ENCODE measurements at regions not wholly inside any gene's neighbourhood (a gene's known extent, or its start where the extent isn't known, plus 50 kb on each side); places are given as distances from the start of the nearest gene placed in this dataset.
"Not testable (repeated sequence)": the region's sequence is repeated elsewhere in the genome, so short reads cannot be mapped to it uniquely, and the experiment has no call there.

- DNase-seq (ENCODE audit: unreplicated experiment); H3K4me1 Mint-ChIP-seq (ENCODE audit: insufficient read depth, unreplicated experiment); H3K36me3 Mint-ChIP-seq (ENCODE audit: insufficient read depth, unreplicated experiment); intact Hi-C loops (cut with micrococcal nuclease); H3K27ac Mint-ChIP-seq (ENCODE audit: low read depth, unreplicated experiment); H3K27me3 Mint-ChIP-seq (ENCODE audit: insufficient read depth, unreplicated experiment); H3K9me3 Mint-ChIP-seq (ENCODE audit: unreplicated experiment); BruUV-seq (replicated peaks); H3K4me3 Mint-ChIP-seq (ENCODE audit: unreplicated experiment): not testable (repeated sequence)
- CTCF ChIA-PET, result interaction anchor here (1.3 kb wide), 1 partner anchor 15 kb away, joined by 4 read pairs; no protein-coding TSS in a partner anchor
- POLR2A ChIA-PET, result interaction anchor here (0.5 to 0.6 kb wide), 2 partner anchors 25 to 327 kb away, joined by 3 read pairs; no protein-coding TSS in a partner anchor
These were observed 133.1 kb downstream of the CENPC start for GRCh38 chr4:67412153-67412712.

GRCh38 chr4:67403342-67403741 is 142.0 kb downstream of the CENPC start:
- DNase-seq (ENCODE audit: unreplicated experiment), result no peak
- ChIA-PET POLR2A (no interaction called here), CTCF (interaction anchor here (1.2 to 1.6 kb wide), 2 partner anchors 8 to 10 kb away, joined by 5 to 10 read pairs; no protein-coding TSS in a partner anchor)
- Mint-ChIP-seq H3K4me1 (ENCODE audit: insufficient read depth, unreplicated experiment) (no peaks in the 10 kb centered on the region), H3K4me3 (ENCODE audit: unreplicated experiment) (no peak overlapping the region), H3K36me3 (ENCODE audit: insufficient read depth, unreplicated experiment) (no peaks in the 10 kb centered on the region), H3K27ac (ENCODE audit: low read depth, unreplicated experiment) (no peak overlapping the region), H3K27me3 (ENCODE audit: insufficient read depth, unreplicated experiment) (no peaks in the 10 kb centered on the region), H3K9me3 (ENCODE audit: unreplicated experiment) (no peaks in the 10 kb centered on the region)
- TF ChIP-seq CTCF (IDR thresholded peaks at IDR 0.05; ENCODE audit: unreplicated experiment), result no peak
- intact Hi-C loops (cut with micrococcal nuclease), result no loop called here
- BruUV-seq (replicated peaks), result no TSS peak

- no peaks in the 10 kb centered on the region for H3K27me3 Mint-ChIP-seq (ENCODE audit: insufficient read depth, unreplicated experiment)
- H3K27ac Mint-ChIP-seq (ENCODE audit: low read depth, unreplicated experiment), result no peak overlapping the region
- no peaks in the 10 kb centered on the region for H3K9me3 Mint-ChIP-seq (ENCODE audit: unreplicated experiment)
- H3K4me1 Mint-ChIP-seq (ENCODE audit: insufficient read depth, unreplicated experiment), result no peaks in the 10 kb centered on the region
- BruUV-seq (replicated peaks), result no TSS peak
- intact Hi-C loops (cut with micrococcal nuclease), result no loop called here
- POLR2A ChIA-PET, result no interaction called here
- no peak for DNase-seq (ENCODE audit: unreplicated experiment)
- CTCF ChIA-PET, result interaction anchor here (0.6 to 1.2 kb wide), 2 partner anchors 9 to 17 kb away, joined by 3 to 6 read pairs; no protein-coding TSS in a partner anchor
- no peak overlapping the region for H3K4me3 Mint-ChIP-seq (ENCODE audit: unreplicated experiment)
- no peaks in the 10 kb centered on the region for H3K36me3 Mint-ChIP-seq (ENCODE audit: insufficient read depth, unreplicated experiment)
- no peak for TF ChIP-seq CTCF (IDR thresholded peaks at IDR 0.05; ENCODE audit: unreplicated experiment)
These were observed 143.4 kb downstream of the CENPC start for GRCh38 chr4:67401902-67402301.

- POLR2A ChIA-PET, result no interaction called here
- intact Hi-C loops (cut with micrococcal nuclease), result no loop called here
- Mint-ChIP-seq H3K27ac (ENCODE audit: low read depth, unreplicated experiment) (no peak overlapping the region), H3K36me3 (ENCODE audit: insufficient read depth, unreplicated experiment) (no peaks in the 10 kb centered on the region), H3K27me3 (ENCODE audit: insufficient read depth, unreplicated experiment) (no peaks in the 10 kb centered on the region), H3K4me3 (ENCODE audit: unreplicated experiment) (no peak overlapping the region), H3K9me3 (ENCODE audit: unreplicated experiment) (no peaks in the 10 kb centered on the region), H3K4me1 (ENCODE audit: insufficient read depth, unreplicated experiment) (no peaks in the 10 kb centered on the region)
- no TSS peak for BruUV-seq (replicated peaks)
- DNase-seq (ENCODE audit: unreplicated experiment), result no peak
- TF ChIP-seq CTCF (IDR thresholded peaks at IDR 0.05; ENCODE audit: unreplicated experiment), result no peak
- CTCF ChIA-PET, result interaction anchor here (0.8 to 1.4 kb wide), 2 partner anchors 14 to 70 kb away, joined by 4 read pairs; no protein-coding TSS in a partner anchor
These were observed 147.4 kb downstream of the CENPC start for GRCh38 chr4:67397931-67398330.
